HEK293 (cell line): ENCODE measurements at regions not wholly inside any gene's neighbourhood (a gene's known extent, or its start where the extent isn't known, plus 50 kb on each side); places are given as distances from the start of the nearest gene placed in this dataset.
"Not testable (repeated sequence)": the region's sequence is repeated elsewhere in the genome, so short reads cannot be mapped to it uniquely, and the experiment has no call there.

Experiments used
- CTCF ChIA-PET: fragments of 350-600 bp; formaldehyde crosslinking; extraction: SDS; loops from one replicate; lab custom pipeline; 2021; ENCODE audit warnings: antibody characterized with exemption; lab: Yijun Ruan, JAX
- POLR2A ChIA-PET: fragments of 300-600 bp; formaldehyde crosslinking; extraction: SDS; loops from one replicate; lab custom pipeline; 2020; ENCODE audit warnings: antibody characterized with exemption, inconsistent platforms; lab: Yijun Ruan, JAX
- H3K27ac ChIP-seq: fragments of 200-500 bp; sonication (Bioruptor generic); 2 replicates; pipeline ENCODE4 v1.5.1; 2014; ENCODE audit warnings: low read depth, low read length, control low read depth, inconsistent platforms; ENCODE audit errors: extremely low read depth
- H3K36me3 ChIP-seq, 2 experiments: fragments of 200-500 bp in 1 of 2; sonication (Bioruptor generic) in 1 of 2; 1 replicate in 1 of 2; 2 replicates in 1 of 2; pipeline ENCODE4 v1.5.1; 2014 to 2017; ENCODE audit warnings: inconsistent platforms in 2 of 2, low read length in 2 of 2; ENCODE audit not compliant: control insufficient read depth in 2 of 2, insufficient read depth in 1 of 2
- H3K4me1 ChIP-seq: fragments of 200-500 bp; sonication (Bioruptor generic); 2 replicates; pipeline ENCODE4 v1.5.1; 2014; ENCODE audit warnings: mild to moderate bottlenecking, low read length, inconsistent platforms; ENCODE audit not compliant: control insufficient read depth, insufficient read depth
- H3K4me3 ChIP-seq: 2 replicates; pipeline ENCODE4 v1.5.1; 2011; ENCODE audit warnings: low read depth, mild to moderate bottlenecking, control low read depth, low read length, moderate library complexity
- H3K9me3 ChIP-seq: fragments of 200-500 bp; sonication (Bioruptor generic); 2 replicates; pipeline ENCODE4 v1.5.1; 2014; ENCODE audit warnings: low read depth, low read length, inconsistent platforms; ENCODE audit not compliant: control insufficient read depth, insufficient read depth
- GLIS2 ChIP-seq: fragments of 450-650 bp; formaldehyde crosslinking; IDR thresholded peaks from 2 replicates; pipeline ENCODE4 v1.5.1; 2016; ENCODE audit warnings: missing biosample characterization, missing genetic modification characterization
- HOXC10 ChIP-seq: sonication (generic); formaldehyde crosslinking; IDR thresholded peaks from 2 replicates; pipeline ENCODE4 v1.8.1; 2023; ENCODE audit warnings: mild to moderate bottlenecking, missing genetic modification reagents
- KLF10 ChIP-seq: fragments of 450-650 bp; IDR thresholded peaks from 2 replicates; pipeline ENCODE4 v1.5.1; 2018; ENCODE audit warnings: missing biosample characterization, mild to moderate bottlenecking, missing genetic modification characterization
- PRDM1 ChIP-seq: fragments of 450-650 bp; formaldehyde crosslinking; IDR thresholded peaks from 2 replicates; pipeline ENCODE4; 2016; ENCODE audit warnings: missing biosample characterization, missing genetic modification characterization
- SCRT1 ChIP-seq: fragments of 450-650 bp; formaldehyde crosslinking; IDR thresholded peaks from 2 replicates; pipeline ENCODE4 v1.5.1; 2016; ENCODE audit warnings: missing biosample characterization, missing genetic modification characterization, borderline replicate concordance
- SCRT2 ChIP-seq: fragments of 450-650 bp; formaldehyde crosslinking; IDR thresholded peaks from 2 replicates; pipeline ENCODE4 v1.5.1; 2016; ENCODE audit warnings: missing biosample characterization, missing genetic modification characterization
- WT1 ChIP-seq: fragments of 450-650 bp; formaldehyde crosslinking; IDR thresholded peaks from 2 replicates; pipeline ENCODE4 v1.5.1; 2016; ENCODE audit warnings: missing biosample characterization, missing genetic modification characterization
- ZFP3 ChIP-seq: fragments of 450-650 bp; formaldehyde crosslinking; IDR thresholded peaks from 2 replicates; pipeline ENCODE4 v1.5.1; 2016; ENCODE audit warnings: low read depth, missing biosample characterization, missing genetic modification characterization
- ZNF155 ChIP-seq: fragments of 450-650 bp; formaldehyde crosslinking; IDR thresholded peaks from 2 replicates; pipeline ENCODE4 v1.5.1; 2016; ENCODE audit warnings: missing biosample characterization, missing genetic modification characterization
- ZNF214 ChIP-seq: fragments of 450-650 bp; formaldehyde crosslinking; IDR thresholded peaks from 2 replicates; pipeline ENCODE4 v1.5.1; 2017; ENCODE audit warnings: missing biosample characterization, mild to moderate bottlenecking, missing genetic modification characterization, borderline replicate concordance
- ZNF558 ChIP-seq: fragments of 450-650 bp; formaldehyde crosslinking; IDR thresholded peaks from 2 replicates; pipeline ENCODE4 v1.5.1; 2016; ENCODE audit warnings: missing biosample characterization, missing genetic modification characterization
- ZNF623 ChIP-seq: fragments of 450-650 bp; formaldehyde crosslinking; IDR thresholded peaks from 2 replicates; pipeline ENCODE4 v1.5.1; 2016; ENCODE audit warnings: missing biosample characterization, missing genetic modification characterization
- ZNF626 ChIP-seq: fragments of 450-650 bp; sonication (Bioruptor Pico); formaldehyde crosslinking; IDR thresholded peaks from 2 replicates; pipeline ENCODE4 v1.5.1; 2018; ENCODE audit warnings: missing biosample characterization, missing genetic modification characterization, inconsistent platforms
- ZSCAN4 ChIP-seq: fragments of 450-650 bp; formaldehyde crosslinking; IDR thresholded peaks from 2 replicates; pipeline ENCODE4 v1.5.1; 2017; ENCODE audit warnings: missing biosample characterization, missing genetic modification characterization
- TF ChIP-seq, protein P1 (sequence below): fragments of 450-650 bp; IDR thresholded peaks from 2 replicates; pipeline ENCODE4 v1.5.1; 2018; ENCODE audit warnings: missing biosample characterization, missing genetic modification characterization
- TF ChIP-seq, protein P2 (sequence below): fragments of 450-650 bp; formaldehyde crosslinking; IDR thresholded peaks from 2 replicates; pipeline ENCODE4 v1.5.1; 2016; ENCODE audit warnings: missing biosample characterization, missing genetic modification characterization

GRCh38 chr7:32816409-32816948, 75.1 kb downstream of the KBTBD2 start:
- H3K36me3 ChIP-seq, H3K4me3 ChIP-seq, H3K4me1 ChIP-seq, H3K27ac ChIP-seq, POLR2A ChIA-PET, H3K9me3 ChIP-seq: not testable (repeated sequence)
- CTCF ChIA-PET = interaction anchor here (1.0 kb wide), 1 partner anchor 30 kb away, joined by 3 read pairs; no protein-coding TSS in a partner anchor

DNA sequence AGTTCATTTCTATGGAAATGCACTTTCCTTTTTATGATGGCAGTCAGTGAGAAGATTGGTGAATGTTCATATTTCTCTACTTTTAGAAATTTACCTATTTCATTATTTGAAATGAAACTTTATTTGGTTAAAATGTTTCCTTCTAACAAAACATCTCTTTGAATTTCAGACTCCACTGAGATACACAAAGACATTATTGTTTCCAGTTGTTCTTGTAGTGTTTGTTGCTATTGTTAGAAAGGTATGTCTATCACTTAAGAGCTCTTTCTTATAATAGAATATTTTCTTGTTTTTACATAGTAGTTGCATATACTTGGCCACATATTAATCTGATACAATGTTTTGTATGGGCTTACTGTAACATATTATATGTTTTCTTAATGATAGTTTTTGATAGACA, 76.8 kb downstream of the KBTBD2 start:
- H3K4me1 ChIP-seq, CTCF ChIA-PET, H3K27ac ChIP-seq, H3K36me3 ChIP-seq, H3K4me3 ChIP-seq, H3K9me3 ChIP-seq, POLR2A ChIA-PET: not testable (repeated sequence)

DNA sequence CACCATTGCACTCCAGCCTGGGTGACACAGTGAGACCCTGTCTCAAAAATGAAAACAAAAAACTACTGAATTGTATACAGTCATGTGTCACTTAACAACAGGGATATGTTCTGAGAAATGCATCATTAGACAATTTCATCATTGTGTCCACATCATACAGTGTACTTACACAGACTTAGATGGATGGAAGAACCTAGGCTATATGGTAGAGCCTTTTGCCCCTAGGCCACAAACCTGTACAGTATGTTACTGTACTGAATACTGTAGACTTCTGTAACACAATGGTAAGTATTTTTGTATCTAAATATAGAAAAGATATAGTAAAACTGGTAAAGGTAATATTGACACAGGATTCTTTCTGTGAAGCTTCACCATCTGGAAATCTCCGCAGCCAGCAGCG, 81.7 kb downstream of the KBTBD2 start:
- no peak overlapping the region for H3K4me3 ChIP-seq
- TF ChIP-seq ZNF623 (no peak), ZNF214 (tag by site-specific recombination) (no peak), SCRT1 (tag by site-specific recombination) (no peak), ZNF626 (tag by site-specific recombination) (no peak), ZNF558 (tag by site-specific recombination) (no peak), ZNF155 (tag by site-specific recombination) (no peak), ZFP3 (tag by site-specific recombination) (no peak), HOXC10 (CRISPR knock-in tag) (no peak), SCRT2 (tag by site-specific recombination) (no peak), KLF10 (no peak), PRDM1 (tag by site-specific recombination) (no peak), GLIS2 (no peak)
- TF ChIP-seq, protein P1, sequence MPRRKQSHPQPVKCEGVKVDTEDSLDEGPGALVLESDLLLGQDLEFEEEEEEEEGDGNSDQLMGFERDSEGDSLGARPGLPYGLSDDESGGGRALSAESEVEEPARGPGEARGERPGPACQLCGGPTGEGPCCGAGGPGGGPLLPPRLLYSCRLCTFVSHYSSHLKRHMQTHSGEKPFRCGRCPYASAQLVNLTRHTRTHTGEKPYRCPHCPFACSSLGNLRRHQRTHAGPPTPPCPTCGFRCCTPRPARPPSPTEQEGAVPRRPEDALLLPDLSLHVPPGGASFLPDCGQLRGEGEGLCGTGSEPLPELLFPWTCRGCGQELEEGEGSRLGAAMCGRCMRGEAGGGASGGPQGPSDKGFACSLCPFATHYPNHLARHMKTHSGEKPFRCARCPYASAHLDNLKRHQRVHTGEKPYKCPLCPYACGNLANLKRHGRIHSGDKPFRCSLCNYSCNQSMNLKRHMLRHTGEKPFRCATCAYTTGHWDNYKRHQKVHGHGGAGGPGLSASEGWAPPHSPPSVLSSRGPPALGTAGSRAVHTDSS (tag by site-specific recombination) = no peak
- no peaks in the 10 kb centered on the region for H3K4me1 ChIP-seq
- no peak overlapping the region for H3K27ac ChIP-seq
- no peaks in the 10 kb centered on the region for H3K9me3 ChIP-seq
- ChIA-PET CTCF (interaction anchor here (0.8 kb wide), 1 partner anchor 37 kb away, joined by 3 read pairs; no protein-coding TSS in a partner anchor), POLR2A (no interaction called here)
- H3K36me3 ChIP-seq = no peaks in the 10 kb centered on the region

DNA sequence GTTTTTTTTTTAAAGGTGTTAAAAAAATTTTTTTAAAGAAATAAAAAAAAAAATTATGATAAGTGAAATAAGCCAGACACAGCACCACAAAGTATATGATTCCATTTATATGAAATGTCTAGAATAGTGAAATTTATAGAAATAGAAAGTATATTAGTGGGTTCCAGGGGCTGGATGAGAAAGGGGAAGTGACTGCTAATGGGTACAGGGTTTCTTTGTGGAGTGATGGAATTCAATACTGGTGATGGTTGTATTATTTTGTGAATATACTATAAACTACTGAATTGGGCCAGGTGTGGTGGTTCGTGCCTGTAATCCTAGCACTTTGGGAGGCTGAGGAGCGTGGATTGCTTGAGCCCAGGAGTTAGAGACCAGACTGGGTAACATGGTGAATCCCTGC, 82.2 kb downstream of the KBTBD2 start:
- H3K36me3 ChIP-seq = no peaks in the 10 kb centered on the region
- H3K9me3 ChIP-seq = no peaks in the 10 kb centered on the region
- no peaks in the 10 kb centered on the region for H3K4me1 ChIP-seq
- CTCF ChIA-PET = interaction anchor here (0.8 to 1.6 kb wide), 3 partner anchors 9 to 37 kb away, joined by 3 to 9 read pairs (median 3); no protein-coding TSS in a partner anchor
- H3K27ac ChIP-seq = no peak overlapping the region
- POLR2A ChIA-PET = no interaction called here
- H3K4me3 ChIP-seq = no peak overlapping the region
- TF ChIP-seq, protein P2, sequence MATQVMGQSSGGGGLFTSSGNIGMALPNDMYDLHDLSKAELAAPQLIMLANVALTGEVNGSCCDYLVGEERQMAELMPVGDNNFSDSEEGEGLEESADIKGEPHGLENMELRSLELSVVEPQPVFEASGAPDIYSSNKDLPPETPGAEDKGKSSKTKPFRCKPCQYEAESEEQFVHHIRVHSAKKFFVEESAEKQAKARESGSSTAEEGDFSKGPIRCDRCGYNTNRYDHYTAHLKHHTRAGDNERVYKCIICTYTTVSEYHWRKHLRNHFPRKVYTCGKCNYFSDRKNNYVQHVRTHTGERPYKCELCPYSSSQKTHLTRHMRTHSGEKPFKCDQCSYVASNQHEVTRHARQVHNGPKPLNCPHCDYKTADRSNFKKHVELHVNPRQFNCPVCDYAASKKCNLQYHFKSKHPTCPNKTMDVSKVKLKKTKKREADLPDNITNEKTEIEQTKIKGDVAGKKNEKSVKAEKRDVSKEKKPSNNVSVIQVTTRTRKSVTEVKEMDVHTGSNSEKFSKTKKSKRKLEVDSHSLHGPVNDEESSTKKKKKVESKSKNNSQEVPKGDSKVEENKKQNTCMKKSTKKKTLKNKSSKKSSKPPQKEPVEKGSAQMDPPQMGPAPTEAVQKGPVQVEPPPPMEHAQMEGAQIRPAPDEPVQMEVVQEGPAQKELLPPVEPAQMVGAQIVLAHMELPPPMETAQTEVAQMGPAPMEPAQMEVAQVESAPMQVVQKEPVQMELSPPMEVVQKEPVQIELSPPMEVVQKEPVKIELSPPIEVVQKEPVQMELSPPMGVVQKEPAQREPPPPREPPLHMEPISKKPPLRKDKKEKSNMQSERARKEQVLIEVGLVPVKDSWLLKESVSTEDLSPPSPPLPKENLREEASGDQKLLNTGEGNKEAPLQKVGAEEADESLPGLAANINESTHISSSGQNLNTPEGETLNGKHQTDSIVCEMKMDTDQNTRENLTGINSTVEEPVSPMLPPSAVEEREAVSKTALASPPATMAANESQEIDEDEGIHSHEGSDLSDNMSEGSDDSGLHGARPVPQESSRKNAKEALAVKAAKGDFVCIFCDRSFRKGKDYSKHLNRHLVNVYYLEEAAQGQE (tag by site-specific recombination) = no peak
- no peak for TF ChIP-seq WT1 (tag by site-specific recombination)
- TF ChIP-seq ZSCAN4 (tag by site-specific recombination) = no peak
- TF ChIP-seq ZFP3 (tag by site-specific recombination) = no peak
- TF ChIP-seq, all 188 proteins: peak for 0
